Stimulated activated CD8-positive, alpha-beta memory T cell treated with anti-CD3 and anti-CD28 coated beads, Interleukin-4, amount 100 ng/mL, for 24 hours (primary cell): ENCODE measurements at regions not wholly inside any gene's neighbourhood (a gene's known extent, or its start where the extent isn't known, plus 50 kb on each side); places are given as distances from the start of the nearest gene placed in this dataset.

Source experiments
- DNase-seq: peaks from one replicate; pipeline ENCODE4 v3.0.0-alpha.2; 2020; ENCODE audit warnings: low read depth

GRCh38 chr6:90403489-90404381, 107.1 kb upstream of the BACH2 start:
- no peak for DNase-seq

- no peak for DNase-seq
Observed at GRCh38 chr6:90402831-90403192, 106.2 kb upstream of the BACH2 start.

- DNase-seq = no peak
Observed at GRCh38 chr6:90401933-90402830, 105.5 kb upstream of the BACH2 start.

GRCh38 chr6:90399970-90400369, 103.3 kb upstream of the BACH2 start:
- no peak for DNase-seq

GRCh38 chr6:90397929-90398674, 101.5 kb upstream of the BACH2 start:
- DNase-seq = peak; percentile 76

GRCh38 chr6:90397047-90397446, 100.4 kb upstream of the BACH2 start:
- no peak for DNase-seq

- peak; percentile 51 for DNase-seq
Observed at GRCh38 chr6:90393232-90393884, 96.7 kb upstream of the BACH2 start.

GRCh38 chr6:90390379-90390778, 93.7 kb upstream of the BACH2 start:
- DNase-seq = no peak

- DNase-seq = no peak
Observed at GRCh38 chr6:90388395-90388794, 91.8 kb upstream of the BACH2 start.

GRCh38 chr6:90387826-90388225, 91.2 kb upstream of the BACH2 start:
- DNase-seq = no peak

GRCh38 chr6:90387383-90387775, 90.7 kb upstream of the BACH2 start:
- DNase-seq = no peak

- no peak for DNase-seq
Observed at GRCh38 chr6:90386399-90387382, 90.0 kb upstream of the BACH2 start.

- DNase-seq = no peak
Observed at GRCh38 chr6:90385759-90386313, 89.2 kb upstream of the BACH2 start.

- DNase-seq = no peak
Observed at GRCh38 chr6:90384720-90385119, 88.1 kb upstream of the BACH2 start.

- DNase-seq = no peak
Observed at GRCh38 chr6:90383196-90383822, 86.7 kb upstream of the BACH2 start.

GRCh38 chr6:90382760-90383159, 86.1 kb upstream of the BACH2 start:
- DNase-seq = no peak

GRCh38 chr6:90375681-90376439, 79.2 kb upstream of the BACH2 start:
- no peak for DNase-seq

GRCh38 chr6:90374201-90374600, 77.6 kb upstream of the BACH2 start:
- no peak for DNase-seq

- DNase-seq = no peak
Observed at GRCh38 chr6:90372885-90373284, 76.2 kb upstream of the BACH2 start.
